ENCODE measurements at regions not wholly inside any gene's neighbourhood (a gene's known extent, or its start where the extent isn't known, plus 50 kb on each side); places are given as distances from the start of the nearest gene placed in this dataset.

DNA sequence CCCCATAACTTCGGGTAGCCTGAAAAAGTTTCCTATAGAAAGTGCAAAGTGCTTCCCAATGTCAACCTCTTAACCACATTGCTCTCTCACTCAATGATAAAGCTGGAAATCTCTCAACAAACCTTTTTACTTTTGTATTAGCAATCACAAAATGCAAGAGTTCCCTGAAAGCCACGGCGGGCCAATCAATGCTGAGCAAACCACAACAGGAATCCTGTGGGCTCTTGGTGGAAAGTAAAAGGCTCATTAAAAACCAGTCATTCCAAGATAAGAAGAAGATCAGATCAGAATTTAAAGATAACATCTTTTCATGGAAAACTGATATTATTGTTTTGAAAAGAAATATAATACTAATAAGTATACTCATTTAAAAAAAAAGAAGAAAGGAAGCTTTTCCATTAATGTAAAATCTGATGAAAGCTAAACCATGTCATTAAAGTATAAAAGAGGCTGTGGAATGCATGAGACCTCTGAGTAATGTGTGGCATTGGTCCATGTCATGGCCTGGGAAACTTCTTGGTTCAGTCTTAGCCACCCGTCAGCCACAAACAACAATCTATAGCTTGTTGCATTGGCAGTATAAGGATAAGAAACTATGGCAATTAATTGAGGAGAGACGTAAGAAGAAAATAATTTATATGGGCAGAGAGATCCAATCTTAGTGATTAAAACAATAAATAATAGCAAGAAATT, 1066.1 kb upstream of the SORCS1 start:
- DNase-seq (ENCODE audit: low read depth), result no peak

DNA sequence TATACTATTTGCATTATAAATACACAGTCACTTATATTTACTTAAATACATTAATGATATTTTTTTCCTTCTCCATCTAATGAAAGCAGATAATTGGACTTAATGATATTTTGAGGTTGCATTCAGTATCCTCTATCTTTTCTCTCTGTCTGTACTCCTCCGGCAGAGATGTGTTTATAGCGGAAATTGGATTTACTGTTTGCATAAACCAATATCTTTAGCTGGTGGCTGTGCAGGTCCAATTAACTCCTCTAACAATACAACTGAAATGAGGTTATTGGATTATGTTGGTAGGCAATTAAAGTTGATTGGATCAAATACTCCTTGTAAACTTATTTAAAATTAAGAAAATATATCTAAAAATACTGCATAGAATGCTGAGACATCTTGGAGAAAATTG, 1044.2 kb upstream of the SORCS1 start:
- no peak for DNase-seq (ENCODE audit: low read depth)

DNA sequence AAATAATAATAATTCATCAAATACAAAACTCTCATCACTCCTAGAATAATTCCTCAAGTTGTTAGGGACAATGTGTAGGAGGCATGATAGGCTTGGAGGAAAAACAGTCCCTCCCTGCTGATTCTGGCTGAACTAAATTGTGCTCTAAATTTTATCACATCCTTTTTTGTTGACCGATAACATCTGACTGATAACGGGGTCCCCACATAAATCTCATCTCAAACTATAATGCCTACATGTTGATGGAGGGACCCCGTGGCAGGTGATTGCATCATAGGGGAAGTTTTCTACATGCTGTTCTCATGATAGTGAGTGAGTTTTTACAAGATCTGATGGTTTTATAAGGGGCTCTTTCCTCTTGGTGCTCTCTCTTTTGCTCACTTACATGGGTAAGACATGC, 1043.5 kb upstream of the SORCS1 start:
- no peak for DNase-seq (ENCODE audit: low read depth)

DNA sequence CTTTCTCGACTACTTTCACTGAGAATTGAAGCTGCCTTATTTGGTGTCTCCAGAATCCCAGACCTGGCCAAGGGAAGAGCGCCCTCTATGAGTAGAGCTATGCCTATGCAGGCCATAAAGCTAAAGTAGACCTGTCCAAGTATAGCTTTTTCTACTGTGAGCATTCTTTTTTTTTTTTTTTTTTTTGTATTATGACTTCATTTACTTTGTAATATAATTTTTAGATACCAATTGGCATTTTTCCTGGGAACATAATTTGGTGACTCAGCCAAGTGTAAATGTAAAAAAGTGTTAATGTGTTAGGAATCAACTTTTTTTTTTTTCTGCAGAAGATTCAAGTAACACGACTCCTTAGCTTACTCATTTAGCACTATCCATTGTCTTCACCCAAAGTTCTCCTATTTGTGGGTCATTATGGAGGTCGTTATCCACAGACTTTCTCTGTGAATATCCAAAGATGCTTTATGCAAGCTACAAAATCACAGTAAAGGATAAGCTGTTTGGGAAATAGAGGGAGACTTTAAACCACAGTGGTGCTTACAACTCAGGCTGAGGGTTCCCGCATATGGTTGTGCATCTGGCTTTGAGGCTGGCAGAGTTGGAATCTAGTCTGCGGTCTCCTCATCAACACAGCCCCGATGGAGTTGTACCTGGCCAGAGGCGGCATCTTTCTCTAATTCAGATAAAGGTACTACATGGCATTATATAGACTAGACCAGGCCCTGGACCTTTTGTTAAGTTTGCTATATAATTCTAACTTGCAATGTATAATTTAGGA, 1040.2 kb upstream of the SORCS1 start:
- no peak for DNase-seq (ENCODE audit: low read depth)

DNA sequence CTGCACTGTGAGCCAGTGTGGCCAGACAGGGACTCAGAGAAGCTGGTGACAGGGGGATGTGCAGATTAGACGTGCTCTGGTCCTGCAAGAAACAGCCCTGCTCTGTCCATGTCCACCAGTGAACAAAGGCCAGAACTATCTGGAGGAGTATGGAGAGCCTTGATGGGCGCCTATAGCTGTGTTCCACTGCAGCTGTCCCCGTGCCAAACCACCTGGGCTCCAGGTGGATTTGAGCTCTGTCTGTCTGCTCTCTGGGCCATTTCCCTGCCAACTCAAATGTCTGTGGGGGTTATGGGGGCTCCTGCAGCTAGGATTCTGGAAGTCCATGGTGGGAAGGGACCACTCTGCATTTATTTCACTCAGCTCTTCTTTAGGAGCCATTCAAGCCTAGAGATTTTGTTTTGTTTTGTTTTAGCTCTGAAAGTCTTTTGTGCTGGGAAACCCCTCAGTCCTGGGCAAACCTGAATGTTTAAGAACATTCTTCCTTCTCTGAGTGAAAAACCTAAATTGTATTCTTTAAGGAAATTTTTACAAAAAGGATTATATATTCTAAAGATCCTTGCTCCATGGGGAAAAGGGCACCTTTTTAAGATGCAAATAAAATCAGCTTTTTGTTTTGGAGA, 1039.5 kb upstream of the SORCS1 start:
- no peak for DNase-seq (ENCODE audit: low read depth)

DNA sequence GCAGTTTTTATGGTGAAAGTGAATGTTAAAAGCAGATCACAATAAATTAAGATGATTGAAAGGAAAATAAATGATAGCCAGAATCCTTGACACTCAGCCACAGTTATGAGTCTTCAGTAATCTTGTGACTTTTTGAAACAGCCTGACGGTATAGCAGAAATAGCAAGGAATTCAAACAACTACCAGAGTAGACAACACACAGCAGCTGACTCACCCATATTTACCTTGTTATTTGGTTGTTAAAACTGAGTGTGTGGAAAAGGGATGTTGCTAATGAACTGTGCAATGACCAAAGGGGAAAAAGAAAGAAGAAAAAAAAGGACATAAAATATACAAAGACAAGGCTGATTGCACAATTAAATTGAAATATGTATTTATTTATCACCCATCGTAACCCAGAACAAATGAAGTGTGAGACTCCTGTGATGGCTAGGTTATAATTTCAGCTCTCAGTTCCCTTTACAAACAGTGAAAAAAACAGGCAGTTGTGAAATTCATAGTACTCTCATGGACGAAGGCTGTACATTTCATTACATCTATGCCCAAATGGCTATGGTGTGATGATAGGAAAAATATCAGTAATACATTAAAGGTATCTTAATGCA, 1023.0 kb upstream of the SORCS1 start:
- DNase-seq (ENCODE audit: low read depth), result no peak

DNA sequence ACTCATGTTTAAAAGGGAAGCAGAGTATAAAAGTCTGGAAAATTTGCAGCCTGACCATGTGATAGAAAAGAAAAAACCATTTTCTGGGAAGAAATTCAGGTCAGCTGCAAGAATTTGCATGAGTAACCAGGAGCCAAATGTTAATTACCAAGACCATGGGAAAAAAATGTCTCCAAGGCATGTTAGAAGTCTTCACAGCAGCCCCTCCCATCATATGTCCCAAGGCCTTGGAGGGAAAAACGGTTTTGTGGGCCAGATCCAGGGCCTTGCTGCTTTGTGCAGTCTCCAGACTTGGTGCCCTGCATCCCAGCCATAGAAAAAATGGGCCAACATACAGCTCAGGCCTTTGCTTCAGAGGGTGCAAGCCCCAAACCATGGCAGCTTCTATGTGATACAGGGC, 1019.6 kb upstream of the SORCS1 start:
- no peak for DNase-seq (ENCODE audit: low read depth)

DNA sequence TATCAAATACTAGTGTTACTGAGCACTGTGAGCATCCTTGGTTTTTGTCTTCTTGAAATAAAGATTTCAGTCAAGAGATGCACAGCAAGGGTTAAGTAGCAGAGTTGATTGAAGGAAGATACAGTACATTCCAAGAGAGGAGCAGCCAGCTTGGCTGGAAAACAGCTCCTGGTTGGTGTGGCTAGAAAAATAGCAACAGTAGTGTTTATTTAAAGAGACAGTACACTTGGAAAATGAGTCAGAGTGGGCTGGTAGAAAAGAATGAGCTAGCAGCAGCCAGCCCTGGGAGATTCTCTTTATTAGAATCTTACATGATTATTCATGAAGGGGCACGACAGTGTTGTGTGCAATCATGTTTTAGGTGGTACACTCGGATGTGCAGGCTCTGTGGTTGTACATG, 1016.4 kb upstream of the SORCS1 start:
- no peak for DNase-seq (ENCODE audit: low read depth)

DNA sequence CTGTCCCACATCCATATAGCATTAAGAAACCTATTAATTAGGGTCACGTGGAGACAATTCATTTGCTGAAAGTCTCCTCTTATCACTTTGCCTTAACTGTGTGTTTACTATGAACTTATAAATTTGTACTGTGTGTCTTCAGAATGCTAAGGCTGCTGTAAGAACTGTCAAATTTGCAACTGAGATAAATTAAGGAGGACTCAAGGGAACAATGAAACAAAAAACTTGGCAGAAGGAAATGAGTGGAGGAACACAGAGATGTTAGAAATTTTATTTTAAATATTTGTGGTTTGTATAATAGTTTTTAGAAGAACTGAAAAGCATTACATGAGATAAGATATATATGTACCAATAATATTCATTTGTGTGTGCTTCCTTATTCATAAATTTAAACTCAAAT, 1005.3 kb upstream of the SORCS1 start:
- no peak for DNase-seq (ENCODE audit: low read depth)

DNA sequence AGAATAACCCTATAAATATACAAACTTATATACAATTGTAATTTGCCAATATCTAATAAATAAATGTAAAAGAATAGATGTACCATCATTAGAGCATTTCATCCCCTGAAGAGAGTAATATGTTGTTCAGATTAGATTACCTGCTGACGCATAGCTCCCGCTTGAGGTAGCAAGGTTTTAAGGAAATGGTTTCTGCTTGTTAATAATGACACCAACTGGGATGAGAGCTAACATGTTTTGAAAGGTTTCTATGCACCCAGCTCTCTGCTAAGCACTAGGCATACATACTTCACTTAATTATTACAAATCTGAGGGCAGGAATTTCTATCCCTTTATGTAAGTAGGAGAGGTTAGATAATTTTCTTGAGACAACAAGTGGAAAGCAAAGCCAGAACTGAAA, 1003.3 kb upstream of the SORCS1 start:
- DNase-seq (ENCODE audit: low read depth), result no peak

DNA sequence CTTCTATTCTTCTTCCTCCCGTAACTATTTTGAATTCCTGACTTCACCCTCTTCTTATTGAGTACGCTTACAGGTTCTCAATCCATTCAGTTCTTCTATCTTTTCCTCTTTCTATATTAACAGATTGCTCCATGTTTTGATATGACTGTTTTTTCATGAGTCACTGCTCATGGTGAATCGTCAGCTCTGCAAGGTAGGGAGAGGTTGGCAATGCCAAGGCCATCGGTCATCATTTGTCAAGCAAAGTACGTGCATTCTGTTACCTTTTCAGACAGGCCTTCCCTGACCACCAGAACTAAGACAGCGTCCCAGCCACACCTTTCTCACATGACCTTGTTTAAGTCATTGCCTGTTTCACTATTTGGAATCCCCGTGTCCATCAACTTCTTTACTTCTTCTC, 1001.9 kb upstream of the SORCS1 start:
- DNase-seq (ENCODE audit: low read depth), result no peak

DNA sequence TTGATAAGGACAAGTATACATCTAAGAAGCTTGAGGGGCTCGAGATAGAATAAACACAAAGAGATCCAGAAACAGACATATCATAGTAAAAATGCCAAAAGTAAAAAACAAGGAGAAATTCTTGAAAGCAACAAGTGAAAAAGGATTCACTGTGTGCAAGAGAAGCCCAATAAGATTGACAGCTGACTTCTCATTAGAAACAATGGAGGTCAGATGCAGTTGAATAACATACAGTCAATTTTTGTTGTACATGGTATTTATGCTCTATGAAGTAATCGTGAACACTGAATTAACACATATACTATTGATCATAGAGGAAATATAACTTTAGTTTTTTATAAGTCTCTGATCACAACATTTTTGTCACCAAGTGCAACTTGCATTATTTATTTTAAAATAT, 982.8 kb upstream of the SORCS1 start:
- no peak for DNase-seq (ENCODE audit: low read depth)

DNA sequence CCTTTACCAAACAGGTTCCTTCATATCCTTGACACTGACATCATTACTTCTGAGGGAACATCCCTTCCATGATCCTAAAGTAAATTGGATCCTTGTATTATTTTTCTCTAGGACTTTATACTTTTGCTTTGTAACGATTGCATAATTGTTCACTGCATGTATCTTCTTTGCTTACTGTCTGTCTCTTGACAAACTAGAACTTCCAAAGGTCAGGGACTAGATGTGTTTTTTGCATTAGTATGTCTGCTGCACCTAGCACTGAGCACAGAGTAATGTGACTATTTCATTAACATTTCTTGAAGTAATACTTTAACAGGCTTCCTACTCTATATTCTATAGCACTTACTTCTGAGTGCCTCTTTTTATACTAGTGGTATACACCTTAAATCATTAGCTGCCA, 976.6 kb upstream of the SORCS1 start:
- no peak for DNase-seq (ENCODE audit: low read depth)

DNA sequence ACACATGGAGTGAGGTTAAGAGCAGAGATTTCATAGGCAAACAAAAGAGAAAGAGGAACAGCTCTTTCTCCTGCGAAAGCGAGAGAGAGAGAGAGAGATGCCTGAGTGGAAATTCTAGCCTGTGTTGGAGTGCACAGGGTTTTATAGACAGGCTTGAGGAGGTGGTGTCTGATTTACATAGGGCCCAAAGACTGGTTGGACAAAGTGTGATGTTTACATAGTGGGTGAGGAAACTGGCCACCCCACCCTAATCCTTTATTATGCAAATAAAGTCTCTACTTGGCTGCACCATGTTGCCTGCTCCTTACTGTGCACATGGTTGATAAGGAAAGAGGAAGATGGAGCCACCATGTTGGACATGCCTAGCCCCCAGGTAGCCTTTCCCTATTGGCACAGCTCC, 967.8 kb upstream of the SORCS1 start:
- DNase-seq (ENCODE audit: low read depth), result no peak

DNA sequence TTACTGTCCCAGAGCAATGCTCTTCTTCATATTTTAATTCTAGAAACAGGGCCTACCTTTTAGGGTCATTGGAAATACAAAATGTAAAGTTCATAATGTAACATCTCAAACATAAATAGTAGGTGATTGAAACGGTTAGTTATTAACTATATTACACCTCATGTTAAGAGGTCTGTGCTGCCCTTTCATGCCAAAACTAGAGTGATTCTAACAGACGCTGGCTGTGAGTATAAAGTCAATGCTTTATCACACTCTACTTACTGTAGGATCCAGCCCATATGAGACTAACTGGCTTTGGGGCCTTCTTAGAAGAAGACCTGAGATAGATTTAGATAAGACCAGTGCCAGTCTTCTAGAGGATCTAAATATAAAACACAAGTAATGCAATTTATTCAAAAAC, 966.1 kb upstream of the SORCS1 start:
- DNase-seq (ENCODE audit: low read depth), result no peak

DNA sequence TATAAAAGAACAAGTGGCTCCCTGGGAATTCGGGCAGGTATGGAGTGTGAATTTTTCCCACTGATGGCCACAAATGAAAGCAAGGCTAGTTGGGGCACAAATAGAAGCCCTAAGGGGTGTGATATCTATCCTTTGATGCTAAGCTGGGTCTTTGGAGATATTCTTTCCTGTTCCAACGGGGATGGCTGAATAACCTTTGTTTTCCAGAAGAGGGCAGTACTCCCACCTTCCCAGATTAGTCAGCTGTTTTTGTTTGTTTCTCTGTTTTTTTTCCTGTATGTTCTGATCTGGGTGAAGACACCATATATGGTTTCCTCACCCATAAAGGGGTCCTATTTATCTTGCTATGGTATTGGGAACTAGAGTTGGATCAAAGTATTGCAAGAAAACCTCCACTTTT, 947.7 kb upstream of the SORCS1 start:
- no peak for DNase-seq (ENCODE audit: low read depth)

DNA sequence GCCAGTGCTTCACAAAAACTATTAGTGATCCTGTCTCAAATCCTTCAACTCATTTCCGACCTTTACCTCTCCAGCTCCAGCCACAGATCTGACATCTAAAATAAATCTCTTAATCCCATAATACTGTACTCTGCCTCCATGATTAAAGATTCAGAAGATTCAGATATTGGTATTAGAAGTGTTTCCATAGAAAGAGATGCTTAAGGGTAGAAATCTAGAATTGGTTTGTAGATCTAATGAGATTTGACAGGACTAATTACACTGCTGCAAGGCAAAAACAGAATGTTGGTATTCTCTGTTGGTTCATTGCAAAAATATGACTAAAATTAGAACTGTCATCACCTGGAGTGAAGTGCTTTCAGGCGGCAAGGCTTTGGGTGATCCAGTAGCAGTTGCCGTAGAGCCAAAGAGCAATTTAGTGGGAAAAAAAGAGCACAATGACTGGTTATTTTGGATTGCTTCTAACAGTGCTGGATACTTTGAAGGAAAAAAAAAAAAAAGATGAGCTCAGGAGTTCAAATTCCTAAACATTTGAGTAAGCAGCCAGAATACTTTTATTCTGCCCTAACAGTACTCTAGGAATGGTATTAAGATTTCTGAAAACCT, 940.1 kb upstream of the SORCS1 start:
- DNase-seq (ENCODE audit: low read depth), result no peak

DNA sequence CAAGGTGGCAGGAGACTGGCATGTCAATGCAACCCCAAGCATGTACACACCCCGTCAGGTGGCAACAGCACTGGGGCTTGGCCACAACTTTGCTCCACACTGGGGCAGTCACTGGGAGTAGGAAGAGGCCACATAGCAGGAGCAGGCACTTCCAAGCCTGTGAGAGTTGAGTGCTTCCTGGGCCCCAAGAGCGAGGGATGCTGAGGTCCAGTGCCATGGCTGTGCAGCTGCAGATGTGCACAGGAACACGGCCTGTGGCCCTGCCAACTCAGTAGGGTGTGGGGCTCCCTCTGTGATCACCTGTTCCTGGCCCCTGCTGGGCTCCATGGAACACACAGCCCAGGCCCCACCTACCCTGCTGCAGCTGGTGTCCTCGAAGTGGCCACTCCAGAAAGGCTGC, 932.8 kb upstream of the SORCS1 start:
- no peak for DNase-seq (ENCODE audit: low read depth)

DNA sequence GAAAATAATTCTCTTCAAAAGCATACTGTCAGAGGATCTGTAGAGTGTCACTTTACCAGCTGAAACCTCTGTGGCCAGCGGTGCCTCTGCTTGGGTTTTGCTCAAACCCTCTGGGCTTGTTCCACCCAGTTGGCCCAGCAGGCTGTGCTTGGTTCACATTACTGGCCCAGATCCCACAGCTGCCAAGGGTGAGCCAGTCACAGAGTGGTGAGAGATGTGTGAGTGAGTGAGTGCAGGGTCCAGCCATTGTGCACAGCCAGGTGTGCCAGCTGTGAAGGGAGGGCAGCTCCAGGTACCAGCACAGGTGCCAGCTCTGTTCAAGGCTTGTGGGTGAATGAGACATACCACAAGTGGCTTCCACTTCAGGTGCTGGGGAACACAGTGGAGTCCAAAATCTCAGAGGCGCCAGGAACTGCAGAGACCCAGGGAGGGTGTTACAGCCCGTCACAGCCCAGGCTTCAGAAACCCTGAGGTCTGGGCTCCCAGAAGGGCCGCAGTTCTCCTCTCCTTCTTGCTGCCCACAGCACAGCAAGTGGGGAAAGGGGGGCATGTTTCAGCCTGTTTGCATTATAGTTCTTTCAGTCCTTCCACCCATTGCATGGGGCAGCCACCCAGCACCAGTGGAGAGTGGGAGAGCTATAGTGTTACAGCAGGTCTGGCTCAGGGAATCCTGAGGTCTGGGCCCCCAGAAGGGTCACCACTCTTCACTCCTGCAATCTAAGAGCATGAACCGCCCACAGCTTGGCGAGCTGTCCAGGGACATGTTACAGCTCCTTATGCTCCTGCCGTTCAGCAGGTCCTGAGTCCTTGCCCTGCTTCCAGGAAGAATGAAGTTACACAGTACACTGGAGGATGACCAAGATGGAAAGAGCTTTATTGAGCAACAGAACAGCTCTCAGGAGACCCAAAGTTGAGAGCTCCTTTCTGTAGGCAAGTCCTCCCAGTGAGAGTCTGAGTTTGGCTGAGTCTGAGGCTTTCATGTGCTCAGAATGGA, 931.7 kb upstream of the SORCS1 start:
- DNase-seq (ENCODE audit: low read depth), result no peak

DNA sequence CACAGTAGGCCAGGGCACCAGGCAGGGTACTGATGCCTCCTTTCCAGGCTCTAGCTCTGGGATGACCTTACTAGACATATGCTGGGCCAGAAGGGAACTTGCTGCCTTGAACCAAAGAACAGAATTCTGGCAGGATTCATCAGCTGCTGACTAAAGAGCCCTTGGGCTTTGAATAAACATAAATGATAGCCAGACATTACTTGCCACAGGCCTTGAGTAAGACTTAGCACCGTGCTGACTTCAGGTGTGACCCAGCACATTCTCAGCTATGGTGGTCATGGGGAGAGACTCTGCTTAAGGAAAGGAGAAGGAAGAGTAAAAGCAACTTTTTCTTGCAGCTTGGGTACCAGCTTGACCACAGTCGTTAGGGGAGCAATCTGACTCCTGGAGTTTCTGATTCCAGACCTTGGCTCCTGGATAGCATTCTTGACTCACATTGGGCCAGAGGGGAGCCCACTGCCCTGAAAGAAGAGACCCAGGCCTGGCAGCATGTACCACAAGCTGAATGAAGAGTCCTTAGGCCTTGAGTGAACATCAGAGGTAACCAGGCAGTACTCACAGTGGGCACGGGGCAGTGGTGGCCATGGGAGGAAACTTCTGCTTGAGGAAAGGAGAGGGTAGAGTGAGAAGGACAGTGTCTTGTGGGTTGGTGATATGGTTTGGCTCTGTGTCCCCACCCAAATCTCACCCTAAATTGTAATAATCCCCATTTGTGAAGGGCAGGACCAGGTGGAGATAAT, 926.1 kb upstream of the SORCS1 start:
- no peak for DNase-seq (ENCODE audit: low read depth)

DNA sequence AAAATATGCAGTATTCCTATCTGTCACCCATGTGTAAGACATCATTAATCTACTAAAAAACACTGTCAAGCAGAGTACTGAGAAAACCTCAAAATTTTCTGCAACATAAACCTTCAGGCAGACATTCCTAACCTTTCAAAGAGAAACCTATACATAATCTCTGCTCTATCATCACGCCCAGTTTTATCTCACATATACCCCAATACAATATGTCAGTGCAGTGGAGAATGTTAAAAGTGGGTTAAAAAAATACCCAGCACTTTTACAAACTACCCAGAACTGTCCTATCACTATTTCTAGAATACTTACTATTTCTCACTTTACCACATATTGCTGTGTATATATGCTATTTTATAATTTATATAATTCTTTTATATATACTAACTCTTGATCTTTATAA, 922.0 kb upstream of the SORCS1 start:
- DNase-seq (ENCODE audit: low read depth), result no peak

Data from fibroblast of gingiva (primary cell).